Tongue (tissue), 1 donor: ENCODE measurements at regions not wholly inside any gene's neighbourhood (a gene's known extent, or its start where the extent isn't known, plus 50 kb on each side); places are given as distances from the start of the nearest gene placed in this dataset.

Experiments
- DNase-seq: peaks from one replicate; pipeline ENCODE4 v3.0.0-alpha.2; 2015

DNA sequence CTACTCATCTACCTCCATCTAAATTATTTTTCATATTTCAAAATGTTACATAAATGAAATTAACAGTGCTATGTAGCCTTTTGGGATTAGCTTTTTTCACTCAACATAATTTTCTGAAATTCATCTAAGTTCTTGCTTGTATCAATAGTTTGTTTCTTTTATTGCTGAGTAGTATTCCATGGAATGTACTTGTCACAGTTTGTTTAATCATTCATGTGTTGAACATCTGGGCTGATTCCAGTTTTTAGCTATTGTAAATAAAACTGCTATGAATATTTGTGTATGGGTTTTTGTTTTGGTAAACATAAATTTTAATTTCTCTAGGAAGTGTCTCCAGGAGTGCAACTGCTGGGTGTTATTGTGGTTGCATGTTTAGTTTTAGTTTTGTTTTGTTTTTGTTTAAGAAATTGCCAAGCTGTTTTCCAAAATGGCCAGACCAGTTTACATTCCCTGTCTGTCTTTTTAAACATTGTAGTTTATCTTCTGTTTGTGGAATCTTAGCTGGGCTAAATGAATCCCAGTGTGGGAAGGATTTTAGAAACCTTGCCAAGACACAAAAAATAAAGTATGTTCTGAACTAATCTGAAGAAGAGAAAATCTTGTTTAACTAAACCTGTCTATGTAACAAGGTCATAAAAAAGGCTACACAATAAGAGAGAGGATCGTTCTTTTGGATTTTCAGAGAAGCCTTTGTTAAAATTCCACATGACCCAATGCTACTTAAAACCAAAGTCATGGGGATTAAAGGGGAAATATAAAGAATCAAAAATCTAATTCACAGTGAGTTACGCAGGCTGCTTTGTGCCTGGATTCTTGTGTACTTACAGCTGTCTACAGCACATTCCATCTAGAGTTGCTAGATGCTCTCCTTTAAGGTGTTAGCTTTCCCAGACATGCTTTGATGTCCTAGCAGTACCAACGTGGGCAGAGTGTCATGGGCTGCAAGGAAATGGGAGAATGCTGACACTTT is 129.2 kb upstream of the SUCLG2 start:
- DNase-seq: peak; percentile 10

GRCh38 chr3:67781871-67782270 is 127.5 kb upstream of the SUCLG2 start:
- DNase-seq: no peak

- DNase-seq: no peak
These were observed 126.8 kb upstream of the SUCLG2 start for GRCh38 chr3:67781218-67781617.

- DNase-seq: no peak
These were observed 120.3 kb upstream of the SUCLG2 start for GRCh38 chr3:67774676-67775075.

DNA sequence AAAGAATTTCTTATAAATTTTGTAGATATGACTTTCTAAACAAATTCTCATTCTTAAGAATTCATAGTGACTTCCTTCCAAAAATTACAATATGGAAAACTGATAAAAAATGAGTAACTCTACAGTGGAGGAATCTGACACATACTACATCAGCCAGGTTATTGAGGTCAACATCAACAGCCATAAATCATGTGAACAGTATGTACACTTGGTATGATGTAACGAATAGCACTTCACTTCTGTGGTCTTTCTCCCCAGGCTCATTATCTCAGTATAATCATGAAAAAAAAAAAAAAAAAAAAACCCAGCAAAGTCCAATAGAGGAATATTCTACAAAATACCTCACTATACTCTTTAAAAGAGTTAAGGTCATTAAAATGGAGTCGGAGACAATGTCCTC is 111.2 kb upstream of the SUCLG2 start:
- DNase-seq: no peak

DNA sequence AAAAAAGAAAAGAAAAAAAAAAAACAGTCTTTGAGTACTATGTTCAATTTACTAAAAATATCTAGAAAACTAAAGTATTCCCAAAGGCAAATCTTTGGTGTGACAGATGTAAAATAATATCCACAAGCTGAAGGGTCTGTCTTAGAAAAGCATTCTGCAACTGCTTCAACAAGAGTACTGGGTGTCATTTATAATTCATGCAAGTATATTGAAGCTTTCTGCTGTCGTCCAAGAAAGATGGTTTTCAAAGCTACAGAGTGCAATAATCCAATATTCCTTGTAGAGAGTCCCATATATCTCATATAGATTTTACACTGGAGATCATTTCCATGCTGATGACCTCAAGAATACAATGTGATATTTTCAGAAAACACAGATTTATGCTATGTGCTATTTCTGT is 90.9 kb upstream of the SUCLG2 start:
- DNase-seq: no peak

DNA sequence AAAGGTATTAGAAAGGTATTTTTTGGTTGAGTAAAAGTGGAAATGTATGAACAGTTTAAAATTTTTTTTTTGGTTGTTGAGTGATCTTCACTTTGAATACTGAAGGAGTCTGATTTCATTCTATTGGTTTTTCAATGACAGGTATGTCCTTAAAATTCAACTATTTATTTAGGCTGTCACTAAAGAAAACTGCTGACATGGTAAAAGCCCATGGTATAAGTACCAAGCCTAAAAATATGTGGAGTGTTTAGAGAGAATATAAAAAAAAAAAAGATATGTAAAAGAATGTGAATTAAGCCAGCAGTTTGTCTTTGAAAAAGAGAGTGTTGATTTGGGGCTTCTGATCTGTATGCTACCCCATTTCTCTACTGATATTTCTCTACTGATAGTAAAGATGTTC is 90.3 kb upstream of the SUCLG2 start:
- DNase-seq: no peak

DNA sequence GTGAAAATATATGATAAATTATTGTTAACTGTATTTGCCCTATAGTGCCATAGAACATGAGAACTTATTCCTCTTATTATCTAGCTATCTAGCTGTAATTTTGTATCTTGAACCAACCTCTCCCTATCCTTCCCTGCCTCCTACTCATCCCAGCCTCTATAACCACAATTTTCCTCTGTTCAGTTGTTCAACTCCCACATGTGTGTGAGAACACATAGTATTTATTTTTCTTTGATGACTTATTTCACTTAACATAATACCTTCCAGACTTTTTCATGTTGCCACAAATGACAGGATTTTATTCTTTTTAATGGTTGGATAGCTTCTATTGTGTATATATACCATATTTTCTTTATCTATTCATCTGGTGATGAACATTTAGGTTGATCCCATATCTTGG is 85.4 kb upstream of the SUCLG2 start:
- DNase-seq: no peak

- no peak for DNase-seq
These were observed 83.8 kb upstream of the SUCLG2 start for GRCh38 chr3:67737906-67738865.

GRCh38 chr3:67737140-67737539 is 82.7 kb upstream of the SUCLG2 start:
- no peak for DNase-seq

DNA sequence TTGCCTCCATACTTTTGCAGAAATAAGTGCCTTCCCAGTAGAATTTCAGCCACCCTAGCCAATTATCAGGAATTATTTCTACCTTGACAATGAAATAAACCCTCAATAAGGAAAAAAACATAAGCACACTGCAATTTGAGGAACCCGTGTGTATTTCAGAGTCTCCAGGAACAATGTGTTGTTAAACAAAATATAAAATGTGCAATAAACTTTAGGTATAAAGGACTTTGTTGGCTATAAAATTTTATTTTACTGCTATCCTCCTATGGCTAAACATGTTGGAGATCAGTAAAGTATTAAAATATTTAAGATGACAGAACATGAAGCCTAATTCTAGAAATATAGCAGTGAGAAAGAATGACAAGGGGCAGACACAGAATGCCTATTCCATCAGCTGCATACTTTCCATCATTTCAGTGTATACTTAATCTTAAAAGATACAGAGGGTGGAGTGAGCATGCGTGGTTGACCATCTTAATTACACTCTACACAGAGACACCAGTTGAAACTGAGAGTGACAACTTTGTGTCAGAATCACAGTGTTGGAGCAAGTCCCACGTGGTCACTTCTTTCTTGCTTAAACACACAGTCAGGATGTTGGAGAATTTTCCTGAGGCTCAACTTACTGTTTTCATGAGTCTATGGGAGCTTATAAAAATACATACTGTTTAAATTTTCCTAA is 79.0 kb upstream of the SUCLG2 start:
- no peak for DNase-seq

- no peak for DNase-seq
These were observed 70.0 kb upstream of the SUCLG2 start for GRCh38 chr3:67724434-67724833.

DNA sequence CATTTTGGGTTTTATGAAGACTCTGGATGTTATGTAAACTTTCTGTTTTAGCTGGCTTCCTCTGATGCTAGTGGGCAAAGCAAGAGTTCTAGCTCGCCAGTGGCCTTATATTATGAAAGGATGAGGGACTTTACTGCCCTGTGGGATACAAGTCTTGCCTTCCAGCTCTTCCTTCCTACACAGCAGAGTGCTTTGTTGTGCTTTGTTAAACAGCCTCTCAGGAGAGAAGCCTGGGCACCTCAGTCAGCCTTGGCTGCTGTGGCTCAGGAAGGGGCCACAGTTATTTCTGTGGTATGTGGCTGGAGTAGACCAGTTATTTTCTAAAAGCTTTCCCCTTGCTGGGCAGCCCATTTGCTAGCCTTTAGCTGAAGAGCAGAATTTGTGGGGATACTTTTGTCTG is 69.5 kb upstream of the SUCLG2 start:
- DNase-seq: no peak

- no peak for DNase-seq
These were observed 64.9 kb upstream of the SUCLG2 start for GRCh38 chr3:67719333-67719732.

DNA sequence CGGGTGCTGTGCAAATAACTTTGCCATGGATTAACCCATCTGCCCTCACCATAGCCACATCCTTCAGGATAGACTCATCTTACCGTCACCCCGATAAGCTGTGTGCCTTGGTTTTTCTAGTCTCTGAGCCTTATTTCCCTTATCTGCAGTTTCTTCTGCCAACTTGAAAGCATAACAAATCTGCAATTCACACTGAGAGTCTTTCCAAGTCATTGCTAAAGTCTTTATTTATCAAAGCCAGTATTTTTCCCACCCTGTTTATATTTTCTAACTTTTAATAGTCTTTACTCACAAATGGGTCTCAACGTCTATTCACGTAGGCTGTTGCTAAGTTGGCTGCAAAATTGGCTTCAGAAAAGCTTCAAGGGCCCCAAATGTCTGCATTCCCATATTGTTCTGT is 61.6 kb upstream of the SUCLG2 start:
- no peak for DNase-seq

GRCh38 chr3:67713764-67714469 is 59.5 kb upstream of the SUCLG2 start:
- no peak for DNase-seq

DNA sequence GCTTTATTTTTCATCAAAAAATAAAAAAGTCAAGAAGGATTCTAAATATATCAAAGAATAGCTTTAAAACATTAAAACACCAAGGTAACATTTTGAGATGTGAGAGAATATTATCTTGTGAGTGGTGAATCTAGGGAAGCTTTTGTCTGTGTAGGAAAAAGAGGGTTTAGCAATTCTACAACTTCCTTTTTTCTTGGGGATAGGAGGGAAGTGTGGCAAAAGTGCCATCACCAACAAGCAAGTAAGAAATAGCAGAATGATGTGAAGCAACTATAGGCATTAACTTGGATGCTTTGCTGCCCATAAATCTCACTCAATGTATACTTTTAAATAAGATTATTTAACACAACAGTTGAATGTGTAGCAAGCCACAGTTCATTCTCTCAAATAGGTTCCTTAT is 57.8 kb upstream of the SUCLG2 start:
- DNase-seq: no peak

- DNase-seq: no peak
These were observed 56.0 kb upstream of the SUCLG2 start for GRCh38 chr3:67710396-67710795.

DNA sequence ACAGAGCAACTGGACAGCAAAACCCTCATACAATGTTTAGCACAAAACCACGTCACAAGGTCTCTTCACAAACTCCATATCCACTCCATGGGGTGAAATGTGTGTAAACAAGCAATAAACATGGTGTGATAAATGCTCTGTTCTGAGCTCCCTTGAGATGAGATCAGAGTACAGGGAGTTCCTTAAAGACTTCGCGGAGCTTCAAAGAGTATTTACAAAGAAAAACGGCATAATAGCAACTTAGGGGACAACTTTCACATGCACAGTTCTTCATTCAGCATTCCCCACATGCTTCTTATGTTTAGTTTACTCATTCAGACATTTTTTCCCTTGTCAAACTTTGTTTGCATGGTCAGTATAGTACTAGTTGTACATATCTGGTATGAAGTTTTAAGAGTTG is 52.5 kb upstream of the SUCLG2 start:
- DNase-seq: no peak

DNA sequence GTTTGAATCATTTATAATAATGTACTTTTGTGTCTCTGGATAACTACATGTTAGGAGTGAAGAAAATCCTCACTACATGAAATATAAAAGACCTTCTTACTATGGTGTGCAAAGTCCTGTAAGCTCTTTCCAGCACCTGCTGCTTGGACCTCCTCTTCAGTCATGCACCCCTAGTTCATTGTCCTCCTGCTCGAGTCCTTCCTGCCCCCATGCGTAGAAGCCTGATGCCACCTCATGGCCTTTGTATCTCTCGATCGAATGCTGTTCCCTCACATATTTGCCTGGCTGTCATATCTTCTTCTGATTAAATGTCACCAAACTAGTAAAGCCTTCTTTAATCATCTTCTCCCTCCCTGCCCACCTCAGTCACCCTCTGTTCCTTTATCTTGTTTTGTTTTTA is 49.9 kb upstream of the SUCLG2 start:
- no peak for DNase-seq
